ENCODE measurements at regions not wholly inside any gene's neighbourhood (a gene's known extent, or its start where the extent isn't known, plus 50 kb on each side); places are given as distances from the start of the nearest gene placed in this dataset.

GRCh38 chr7:25559581-25560367 is 331.5 kb upstream of the NPVF start:
- DNase-seq: no peak

- no peak for DNase-seq
These were observed 334.4 kb upstream of the NPVF start for GRCh38 chr7:25562673-25563182.

GRCh38 chr7:25565002-25565401 is 336.7 kb upstream of the NPVF start:
- no peak for DNase-seq

GRCh38 chr7:25565949-25566348 is 337.7 kb upstream of the NPVF start:
- DNase-seq: peak; percentile 55

GRCh38 chr7:25567430-25567829 is 339.1 kb upstream of the NPVF start:
- no peak for DNase-seq

GRCh38 chr7:25569765-25570164 is 341.5 kb upstream of the NPVF start:
- no peak for DNase-seq

- no peak for DNase-seq
These were observed 344.1 kb upstream of the NPVF start for GRCh38 chr7:25572423-25572822.

GRCh38 chr7:25574828-25575227 is 346.5 kb upstream of the NPVF start:
- no peak for DNase-seq

GRCh38 chr7:25575634-25576033 is 347.3 kb upstream of the NPVF start:
- no peak for DNase-seq

GRCh38 chr7:25578991-25579777 is 350.9 kb upstream of the NPVF start:
- DNase-seq: no peak

GRCh38 chr7:25579778-25580075 is 351.4 kb upstream of the NPVF start:
- DNase-seq: no peak

GRCh38 chr7:25580141-25580540 is 351.9 kb upstream of the NPVF start:
- no peak for DNase-seq

- DNase-seq: no peak
These were observed 355.3 kb upstream of the NPVF start for GRCh38 chr7:25583621-25584020.

GRCh38 chr7:25584112-25584938 is 356.0 kb upstream of the NPVF start:
- no peak for DNase-seq

- DNase-seq: no peak
These were observed 358.2 kb upstream of the NPVF start for GRCh38 chr7:25586513-25586912.

GRCh38 chr7:25594122-25594521 is 365.8 kb upstream of the NPVF start:
- DNase-seq: no peak

- DNase-seq: no peak
These were observed 366.4 kb upstream of the NPVF start for GRCh38 chr7:25594728-25595127.

GRCh38 chr7:25595996-25596395 is 367.7 kb upstream of the NPVF start:
- no peak for DNase-seq

- no peak for DNase-seq
These were observed 368.2 kb upstream of the NPVF start for GRCh38 chr7:25596443-25596842.

- no peak for DNase-seq
These were observed 369.7 kb upstream of the NPVF start for GRCh38 chr7:25597946-25598345.

GRCh38 chr7:25598765-25599164 is 370.5 kb upstream of the NPVF start:
- DNase-seq: no peak

GRCh38 chr7:25600262-25600920 is 372.1 kb upstream of the NPVF start:
- no peak for DNase-seq
